IMR-90 (cell line): ENCODE measurements at regions not wholly inside any gene's neighbourhood (a gene's known extent, or its start where the extent isn't known, plus 50 kb on each side); places are given as distances from the start of the nearest gene placed in this dataset.

ENCODE experiments used
- ATAC-seq: fragments of 200-7000 bp; cut with Tn5 transposase; 2 replicates; pipeline ENCODE4 v1.9.1; 2020; ENCODE audit warnings: low read depth, mild to moderate bottlenecking, moderate library complexity
- BruUV-seq: library from RNA; stranded (reverse); fragments of 400-500 nt; replicated peaks from 2 replicates; lab custom pipeline; 2021; lab: Mats Ljungman, UMichigan
- CTCF ChIA-PET: fragments of 300-600 bp; formaldehyde crosslinking; extraction: SDS; loops from one replicate; lab custom pipeline; 2021; ENCODE audit warnings: antibody characterized with exemption; lab: Yijun Ruan, JAX
- POLR2A ChIA-PET: fragments of 300-600 bp; sonication (Branson Sonifier 250); formaldehyde crosslinking; loops from one replicate; lab custom pipeline; 2022; ENCODE audit warnings: antibody characterized with exemption; ENCODE audit not compliant: unreplicated experiment; lab: Charles Lee
- DNase-seq: peaks from one replicate; pipeline ENCODE4 v3.0.0; 2013
- H2AFZ ChIP-seq: replicated peaks from 2 replicates; pipeline ENCODE3; 2013; ENCODE audit warnings: low read length, mild to moderate bottlenecking; ENCODE audit not compliant: poor library complexity
- H2AK5ac ChIP-seq: 2 replicates; pipeline ENCODE4 v1.6.1; 2013; ENCODE audit warnings: low read depth, low read length, inconsistent platforms
- H2AK9ac ChIP-seq: replicated peaks from 2 replicates; pipeline ENCODE3; 2013; ENCODE audit warnings: mild to moderate bottlenecking, low read depth, low read length, moderate library complexity; ENCODE audit not compliant: poor library complexity
- H2BK120ac ChIP-seq: 2 replicates; pipeline ENCODE4 v1.6.1; 2013; ENCODE audit warnings: low read depth, low read length, inconsistent platforms
- H2BK15ac ChIP-seq: 3 replicates; pipeline ENCODE4 v1.6.1; 2013; ENCODE audit warnings: low read depth, low read length, inconsistent platforms
- H2BK20ac ChIP-seq: 2 replicates; pipeline ENCODE4 v1.6.1; 2013; ENCODE audit warnings: low read depth, mild to moderate bottlenecking, inconsistent platforms, low read length, moderate library complexity
- H2BK5ac ChIP-seq: 2 replicates; pipeline ENCODE4 v1.6.1; 2013; ENCODE audit warnings: mild to moderate bottlenecking, low read depth, low read length, inconsistent platforms; ENCODE audit not compliant: poor library complexity, severe bottlenecking
- H3K14ac ChIP-seq: replicated peaks from 2 replicates; pipeline ENCODE4 v1.6.1; 2013; ENCODE audit warnings: low read depth, low read length, inconsistent platforms
- H3K18ac ChIP-seq: 2 replicates; pipeline ENCODE4 v1.6.1; 2013; ENCODE audit warnings: low read depth, low read length, control low read depth
- H3K23ac ChIP-seq: 2 replicates; pipeline ENCODE4 v1.6.1; 2013; ENCODE audit warnings: low read depth, low read length, inconsistent platforms
- H3K27ac ChIP-seq: 2 replicates; pipeline ENCODE4 v1.5.1; 2013; ENCODE audit warnings: mild to moderate bottlenecking, control low read depth, low read length; ENCODE audit not compliant: insufficient read depth
- H3K27me3 ChIP-seq: 2 replicates; pipeline ENCODE4 v1.6.1; 2013; ENCODE audit warnings: low read length; ENCODE audit not compliant: control insufficient read depth, insufficient read depth
- H3K36me3 ChIP-seq: 2 replicates; pipeline ENCODE4 v1.6.1; 2013; ENCODE audit warnings: low read length, mixed read lengths; ENCODE audit not compliant: control insufficient read depth, insufficient read depth
- H3K4ac ChIP-seq: 2 replicates; pipeline ENCODE4 v1.6.1; 2013; ENCODE audit warnings: low read depth, low read length, inconsistent platforms
- H3K4me1 ChIP-seq: 2 replicates; pipeline ENCODE4 v1.6.1; 2013; ENCODE audit warnings: low read length, mixed read lengths; ENCODE audit not compliant: control insufficient read depth, insufficient read depth
- H3K4me2 ChIP-seq: 2 replicates; pipeline ENCODE4 v1.6.1; 2013; ENCODE audit warnings: low read depth, mild to moderate bottlenecking, control low read depth, low read length, moderate library complexity
- H3K4me3 ChIP-seq: 2 replicates; pipeline ENCODE4 v1.5.1; 2013; ENCODE audit warnings: low read depth, mild to moderate bottlenecking, control low read depth, low read length, moderate library complexity; ENCODE audit not compliant: insufficient read depth
- H3K56ac ChIP-seq: 2 replicates; pipeline ENCODE4 v1.6.1; 2013; ENCODE audit warnings: low read length, inconsistent platforms; ENCODE audit not compliant: insufficient read depth; ENCODE audit errors: extremely low read depth
- H3K79me1 ChIP-seq, 2 experiments: 2 replicates each; pipeline ENCODE4 v1.6.1; 2013; ENCODE audit warnings: low read length in 2 of 2, inconsistent platforms in 1 of 2, low read depth in 1 of 2
- H3K9ac ChIP-seq: 2 replicates; pipeline ENCODE4 v1.6.1; 2013; ENCODE audit warnings: low read depth, low read length, control low read depth
- H3K9me1 ChIP-seq: 2 replicates; pipeline ENCODE4 v1.6.1; 2013; ENCODE audit warnings: low read length, inconsistent platforms; ENCODE audit not compliant: insufficient read depth
- H3K9me3 ChIP-seq: 2 replicates; pipeline ENCODE4 v1.6.1; 2013; ENCODE audit warnings: low read length; ENCODE audit not compliant: control insufficient read depth, insufficient read depth
- H4K20me1 ChIP-seq: 2 replicates; pipeline ENCODE4 v1.6.1; 2013; ENCODE audit warnings: low read length, inconsistent platforms; ENCODE audit not compliant: insufficient read depth
- H4K5ac ChIP-seq: 2 replicates; pipeline ENCODE4 v1.6.1; 2013; ENCODE audit warnings: mild to moderate bottlenecking, low read depth, low read length, control low read depth
- H4K8ac ChIP-seq, 2 experiments: 2 replicates each; pipeline ENCODE4 v1.6.1; 2013; ENCODE audit warnings: low read depth in 2 of 2, low read length in 2 of 2, control low read depth in 1 of 2, inconsistent platforms in 1 of 2
- H4K91ac ChIP-seq: 2 replicates; pipeline ENCODE4 v1.6.1; 2013; ENCODE audit warnings: low read depth, low read length, inconsistent platforms; ENCODE audit not compliant: insufficient read depth
- CEBPB ChIP-seq: IDR thresholded peaks from 2 replicates; pipeline ENCODE4 v1.6.1; 2012; ENCODE audit warnings: low read depth, low read length, improper control_type of control experiment
- CHD1 ChIP-seq: IDR thresholded peaks from 2 replicates; pipeline ENCODE4 v1.6.1; 2012; ENCODE audit warnings: low read depth, low read length, improper control_type of control experiment
- CTCF ChIP-seq: conservative IDR thresholded peaks from 2 replicates; pipeline ENCODE4 v1.5.1; 2012; ENCODE audit warnings: mild to moderate bottlenecking, low read depth, low read length, improper control_type of control experiment
- FOS ChIP-seq: fragments of 150-350 bp; IDR thresholded peaks from 2 replicates; pipeline ENCODE4 v1.6.1; 2016; ENCODE audit warnings: low read depth, low read length
- MAFK ChIP-seq: IDR thresholded peaks from 2 replicates; pipeline ENCODE4 v1.6.1; 2012; ENCODE audit warnings: low read depth, low read length, improper control_type of control experiment
- MAZ ChIP-seq: IDR thresholded peaks from 2 replicates; pipeline ENCODE4 v1.6.1; 2012; ENCODE audit warnings: low read depth, mild to moderate bottlenecking, low read length, improper control_type of control experiment, moderate library complexity, borderline replicate concordance
- POLR2A ChIP-seq: IDR thresholded peaks from 2 replicates; pipeline ENCODE4 v1.6.1; 2012; ENCODE audit warnings: mild to moderate bottlenecking, low read depth, low read length
- RAD21 ChIP-seq: IDR thresholded peaks from 2 replicates; pipeline ENCODE4 v1.6.1; 2012; ENCODE audit warnings: low read length, improper control_type of control experiment
- RFX5 ChIP-seq: IDR thresholded peaks from 2 replicates; pipeline ENCODE4 v1.8.0; 2012; ENCODE audit warnings: low read depth, mild to moderate bottlenecking, low read length, moderate library complexity
- USF2 ChIP-seq: fragments of 150-350 bp; IDR thresholded peaks from 2 replicates; pipeline ENCODE4 v1.6.1; 2017; ENCODE audit warnings: mild to moderate bottlenecking, antibody characterized with exemption, low read length, low read depth
- WGBS, 2 experiments: methylation state at CpG; one replicate each; pipeline versions ENCODE4 v1.1.5 to v1.1.7; 2013; ENCODE audit warnings: missing lambda C conversion rate in 2 of 2; ENCODE audit not compliant: insufficient read length in 1 of 2; ENCODE audit errors: extremely low coverage in 2 of 2; 5-methylcytosine and 5-hydroxymethylcytosine counted together
- dilution Hi-C: fragments of 300-500 bp; cut with HindIII; formaldehyde crosslinking; loops from one replicate; pipeline ENCODE4 v1.14.3; 2018; ENCODE audit warnings: low sequenced_read_pairs; ENCODE audit not compliant: unreplicated experiment
- in situ Hi-C: fragments of 300-500 bp; cut with MboI; formaldehyde crosslinking; loops from 3 replicates; pipeline ENCODE4 v1.14.3; 2019; ENCODE audit warnings: low sequenced_read_pairs, inconsistent platforms, mixed read lengths
- intact Hi-C: fragments of 100-400 bp; cut with micrococcal nuclease; formaldehyde crosslinking; loops from 2 replicates; pipeline ENCODE4 v1.10.0; 2022
- TF ChIP-seq, protein P1 (sequence below): fragments of 150-350 bp; IDR thresholded peaks from 2 replicates; pipeline ENCODE4 v1.6.1; 2016; ENCODE audit warnings: low read depth, mild to moderate bottlenecking, low read length, moderate library complexity, borderline replicate concordance

DNA sequence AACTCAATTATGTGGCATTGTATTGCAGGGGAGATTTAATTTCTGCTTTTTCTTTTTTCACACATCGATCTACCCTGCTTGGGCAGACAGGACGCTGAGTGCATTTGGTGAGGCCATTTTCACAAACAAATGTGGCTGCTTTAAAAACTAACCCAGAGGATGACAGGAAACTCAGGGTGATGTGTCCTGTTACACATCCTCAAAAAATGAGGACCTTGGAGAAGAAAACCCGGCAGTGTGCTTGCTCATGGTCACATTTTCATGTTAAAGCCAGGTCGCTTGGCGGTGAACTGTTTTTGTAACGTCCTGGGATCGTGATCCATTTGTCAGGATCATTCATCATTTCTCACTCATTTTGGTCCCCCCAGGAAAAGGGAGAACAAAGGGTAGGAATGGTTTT lies 478.3 kb upstream of the ADAMTS16 start:
- Histone ChIP-seq H3K9ac (no peak overlapping the region), H2AK9ac (no peak overlapping the region), H3K4me3 (no peak overlapping the region), H2AFZ (no peak overlapping the region), H3K4me2 (no peak overlapping the region), H3K18ac (no peak overlapping the region), H2BK5ac (no peak overlapping the region), H3K4ac (no peak overlapping the region), H2BK20ac (no peak overlapping the region), H3K9me3 (peaks cover 19% of the 10 kb centered on the region), H3K56ac (no peak overlapping the region), H3K14ac (no peak overlapping the region), H3K23ac (no peak overlapping the region), H3K4me1 (no peaks in the 10 kb centered on the region), H4K20me1 (no peaks in the 10 kb centered on the region), H4K91ac (no peak overlapping the region), H3K27ac (no peak overlapping the region), H3K9me1 (no peaks in the 10 kb centered on the region), H3K79me1 (no peaks in the 10 kb centered on the region), H2BK15ac (no peak overlapping the region), H2BK120ac (no peak overlapping the region), H3K36me3 (no peaks in the 10 kb centered on the region), H4K5ac (no peak overlapping the region), H4K8ac (no peak overlapping the region), H2AK5ac (no peak overlapping the region), H3K27me3 (no peaks in the 10 kb centered on the region)
- ChIA-PET CTCF (no interaction called here), POLR2A (no interaction called here)
- no peak for ATAC-seq
- intact Hi-C loops: no loop called here
- BruUV-seq: no TSS peak
- dilution Hi-C loops: no loop called here
- TF ChIP-seq FOS: no peak
- TF ChIP-seq, protein P1, sequence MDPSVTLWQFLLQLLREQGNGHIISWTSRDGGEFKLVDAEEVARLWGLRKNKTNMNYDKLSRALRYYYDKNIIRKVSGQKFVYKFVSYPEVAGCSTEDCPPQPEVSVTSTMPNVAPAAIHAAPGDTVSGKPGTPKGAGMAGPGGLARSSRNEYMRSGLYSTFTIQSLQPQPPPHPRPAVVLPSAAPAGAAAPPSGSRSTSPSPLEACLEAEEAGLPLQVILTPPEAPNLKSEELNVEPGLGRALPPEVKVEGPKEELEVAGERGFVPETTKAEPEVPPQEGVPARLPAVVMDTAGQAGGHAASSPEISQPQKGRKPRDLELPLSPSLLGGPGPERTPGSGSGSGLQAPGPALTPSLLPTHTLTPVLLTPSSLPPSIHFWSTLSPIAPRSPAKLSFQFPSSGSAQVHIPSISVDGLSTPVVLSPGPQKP: no peak
- TF ChIP-seq CEBPB: no peak
- TF ChIP-seq MAFK: no peak
- TF ChIP-seq CHD1: no peak
- no peak for TF ChIP-seq CTCF
- no peak for TF ChIP-seq USF2
- TF ChIP-seq MAZ: no peak
- no peak for TF ChIP-seq RFX5
- TF ChIP-seq POLR2A: no peak
- no peak for TF ChIP-seq RAD21
- WGBS, 2 experiments: no CpG with 5 or more reads among the region's 7 CpGs
- in situ Hi-C loops: no loop called here
- DNase-seq: no peak
